Neural progenitor cell (in vitro differentiated cells): ENCODE measurements at regions not wholly inside any gene's neighbourhood (a gene's known extent, or its start where the extent isn't known, plus 50 kb on each side); places are given as distances from the start of the nearest gene placed in this dataset.

ENCODE experiments used
- CTCF ChIP-seq: fragments of 200-600 bp; sonication (generic); IDR thresholded peaks from 2 replicates; pipeline ENCODE4 v1.5.1; 2017; ENCODE audit warnings: antibody characterized with exemption, mild to moderate bottlenecking
- EZH2 ChIP-seq: fragments of 200-600 bp; sonication (generic); IDR thresholded peaks from 2 replicates; pipeline ENCODE4 v1.6.1; 2017; ENCODE audit warnings: antibody characterized with exemption, mild to moderate bottlenecking, moderate library complexity
- EZH2phosphoT487 ChIP-seq: fragments of 200-600 bp; sonication (generic); IDR thresholded peaks from 2 replicates; pipeline ENCODE4 v1.6.1; 2017; ENCODE audit warnings: antibody characterized with exemption

GRCh38 chr18:22277758-22278157 is 108.4 kb downstream of the GATA6 start:
- TF ChIP-seq CTCF, result no peak
- no peak for TF ChIP-seq EZH2
- no peak for TF ChIP-seq EZH2phosphoT487
